H9 (cell line): ENCODE measurements at regions not wholly inside any gene's neighbourhood (a gene's known extent, or its start where the extent isn't known, plus 50 kb on each side); places are given as distances from the start of the nearest gene placed in this dataset.

ENCODE experiments used
- DNase-seq: peaks from one replicate; pipeline ENCODE4 v3.0.0-alpha.2; 2017
- H2AFZ ChIP-seq: one replicate; pipeline ENCODE4 v1.6.1; 2013; ENCODE audit warnings: mild to moderate bottlenecking, low read length, control low read depth, moderate library complexity
- H2AK5ac ChIP-seq: 2 replicates; pipeline ENCODE4 v1.6.1; 2013; ENCODE audit warnings: low read length, control low read depth, mixed read lengths; ENCODE audit not compliant: insufficient read length
- H2BK120ac ChIP-seq: one replicate; pipeline ENCODE4 v1.6.1; 2013; ENCODE audit warnings: low read depth, mild to moderate bottlenecking, low read length, control low read depth, inconsistent platforms; ENCODE audit not compliant: poor library complexity, severe bottlenecking
- H2BK12ac ChIP-seq: 2 replicates; pipeline ENCODE4 v1.6.1; 2013; ENCODE audit warnings: low read length, control low read depth, mixed read lengths, low read depth; ENCODE audit not compliant: insufficient read length
- H2BK15ac ChIP-seq: 2 replicates; pipeline ENCODE4 v1.6.1; 2013; ENCODE audit warnings: low read depth, low read length, control low read depth
- H2BK20ac ChIP-seq: one replicate; pipeline ENCODE4 v1.6.1; 2013; ENCODE audit warnings: low read depth, mild to moderate bottlenecking, low read length, control low read depth, inconsistent platforms; ENCODE audit not compliant: poor library complexity, severe bottlenecking
- H2BK5ac ChIP-seq: 2 replicates; pipeline ENCODE4 v1.6.1; 2013; ENCODE audit warnings: low read length, control low read depth, mixed read lengths; ENCODE audit not compliant: insufficient read length
- H3K14ac ChIP-seq: 2 replicates; pipeline ENCODE4 v1.6.1; 2013; ENCODE audit warnings: low read length, control low read depth; ENCODE audit not compliant: insufficient read depth
- H3K18ac ChIP-seq: 2 replicates; pipeline ENCODE4 v1.6.1; 2013; ENCODE audit warnings: low read depth, mild to moderate bottlenecking, mixed read lengths, low read length, control low read depth; ENCODE audit not compliant: insufficient read length
- H3K23ac ChIP-seq: 2 replicates; pipeline ENCODE4 v1.6.1; 2013; ENCODE audit warnings: low read length, control low read depth, mixed read lengths, low read depth; ENCODE audit not compliant: insufficient read length
- H3K23me2 ChIP-seq: 2 replicates; pipeline ENCODE4 v1.6.1; 2013; ENCODE audit warnings: low read depth, mild to moderate bottlenecking, mixed read lengths, low read length, control low read depth; ENCODE audit not compliant: insufficient read length, poor library complexity, severe bottlenecking
- H3K27ac ChIP-seq: 2 replicates; pipeline ENCODE4 v1.5.1; 2013; ENCODE audit warnings: low read length, control low read depth, mixed read lengths, low read depth; ENCODE audit not compliant: insufficient read length
- H3K27me3 ChIP-seq: 2 replicates; pipeline ENCODE4 v1.6.1; 2013; ENCODE audit warnings: low read length, control low read depth, inconsistent platforms; ENCODE audit not compliant: insufficient read depth
- H3K4ac ChIP-seq: 2 replicates; pipeline ENCODE4 v1.6.1; 2013; ENCODE audit warnings: low read depth, mild to moderate bottlenecking, control low read depth, inconsistent platforms, low read length, moderate library complexity
- H3K4me1 ChIP-seq: 2 replicates; pipeline ENCODE4 v1.6.1; 2013; ENCODE audit warnings: low read length, control low read depth, inconsistent platforms; ENCODE audit not compliant: insufficient read depth
- H3K4me2 ChIP-seq: 2 replicates; pipeline ENCODE4 v1.6.1; 2013; ENCODE audit warnings: low read length, control low read depth, mixed read lengths; ENCODE audit not compliant: insufficient read length, insufficient read depth
- H3K56ac ChIP-seq: 2 replicates; pipeline ENCODE4 v1.6.1; 2013; ENCODE audit warnings: low read depth, mild to moderate bottlenecking, mixed read lengths, low read length, control low read depth; ENCODE audit not compliant: insufficient read length
- H3K79me1 ChIP-seq: 2 replicates; pipeline ENCODE4 v1.6.1; 2013; ENCODE audit warnings: low read depth, mild to moderate bottlenecking, moderate library complexity, low read length, control low read depth, inconsistent platforms; ENCODE audit not compliant: insufficient read depth, poor library complexity, severe bottlenecking
- H3K79me2 ChIP-seq: 2 replicates; pipeline ENCODE4 v1.6.1; 2013; ENCODE audit warnings: low read length, control low read depth, inconsistent platforms; ENCODE audit not compliant: insufficient read depth
- H3K9ac ChIP-seq: 2 replicates; pipeline ENCODE4 v1.6.1; 2013; ENCODE audit warnings: low read length, control low read depth, mixed read lengths; ENCODE audit not compliant: insufficient read length; ENCODE audit errors: extremely low read depth
- H3K9me3 ChIP-seq: one replicate; pipeline ENCODE4 v1.6.1; 2013; ENCODE audit warnings: low read depth, low read length, inconsistent platforms; ENCODE audit not compliant: control insufficient read depth
- H3T11ph ChIP-seq: one replicate; pipeline ENCODE4 v1.6.1; 2013; ENCODE audit warnings: mild to moderate bottlenecking, low read length, control low read depth, inconsistent platforms
- H4K20me1 ChIP-seq: one replicate; pipeline ENCODE4 v1.6.1; 2013; ENCODE audit not compliant: control insufficient read depth, insufficient read length, insufficient read depth
- H4K5ac ChIP-seq: 2 replicates; pipeline ENCODE4 v1.6.1; 2013; ENCODE audit warnings: low read depth, mild to moderate bottlenecking, mixed read lengths, low read length, control low read depth; ENCODE audit not compliant: insufficient read length
- H4K8ac ChIP-seq: replicated peaks from 2 replicates; pipeline ENCODE4 v1.6.1; 2013; ENCODE audit warnings: low read length, control low read depth, mixed read lengths, low read depth; ENCODE audit not compliant: insufficient read length
- H4K91ac ChIP-seq: 2 replicates; pipeline ENCODE4 v1.6.1; 2013; ENCODE audit warnings: low read depth, mild to moderate bottlenecking, moderate library complexity, mixed read lengths, low read length, control low read depth; ENCODE audit not compliant: insufficient read length
- H3K27ac Mint-ChIP-seq, 3 experiments: 2 replicates in 2 of 3; 3 replicates in 1 of 3; pipeline ENCODE4 v1.8.0; 2020 to 2021; ENCODE audit warnings: mixed read lengths in 3 of 3, mild to moderate bottlenecking in 1 of 3, moderate library complexity in 1 of 3
- H3K27me3 Mint-ChIP-seq: 2 replicates; pipeline ENCODE4 v1.8.0; 2021; ENCODE audit warnings: low read depth, mild to moderate bottlenecking, moderate library complexity, mixed read lengths
- H3K36me3 Mint-ChIP-seq, 3 experiments: 2 replicates in 2 of 3; 3 replicates in 1 of 3; pipeline ENCODE4 v1.8.0; 2020 to 2021; ENCODE audit warnings: low read depth in 3 of 3, mixed read lengths in 3 of 3; ENCODE audit not compliant: insufficient read depth in 1 of 3
- H3K4me1 Mint-ChIP-seq, 2 experiments: 2 replicates each; pipeline ENCODE4 v1.8.0; 2020; ENCODE audit warnings: mixed read lengths in 2 of 2
- H3K4me3 Mint-ChIP-seq, 2 experiments: 2 replicates in 1 of 2; 3 replicates in 1 of 2; pipeline ENCODE4 v1.8.0; 2020 to 2021; ENCODE audit warnings: mild to moderate bottlenecking in 2 of 2, mixed read lengths in 2 of 2, moderate library complexity in 1 of 2
- H3K9me3 Mint-ChIP-seq, 2 experiments: 2 replicates in 1 of 2; 3 replicates in 1 of 2; pipeline ENCODE4 v1.8.0; 2020; ENCODE audit warnings: mild to moderate bottlenecking in 2 of 2, mixed read lengths in 2 of 2, moderate library complexity in 1 of 2
- CTCF ChIP-seq: fragments of 200-600 bp; sonication (generic); conservative IDR thresholded peaks from 3 replicates; pipeline ENCODE4 v1.8.0; 2021; ENCODE audit warnings: antibody characterized with exemption, mild to moderate bottlenecking
- WGBS: extraction: QIAGEN DNeasy Blood & Tissue Kit; methylation state at CpG from one replicate; pipeline ENCODE4 v1.1.7; 2013; ENCODE audit warnings: missing lambda C conversion rate, low lambda C conversion rate, mixed read lengths; ENCODE audit not compliant: insufficient read length; ENCODE audit errors: extremely low coverage; 5-methylcytosine and 5-hydroxymethylcytosine counted together

- H3K4ac ChIP-seq = no peak overlapping the region
- Mint-ChIP-seq H3K27me3 (peaks cover 1% of the 10 kb centered on the region; the same call in 1 of the 2 replicates), H3K27ac (no peak overlapping the region; a peak in 1 of 7 replicates), H3K4me3 (no peak overlapping the region), H3K4me1 (peaks cover 2 to 6% of the 10 kb centered on the region in 2 experiments; a peak in 3 of 4 replicates), H3K9me3 (peaks cover 2 to 7% of the 10 kb centered on the region in 2 experiments; a peak in 3 of 5 replicates), H3K36me3 (no peaks in the 10 kb centered on the region; a peak in 1 of 7 replicates)
- no peaks in the 10 kb centered on the region for H4K20me1 ChIP-seq
- no peak overlapping the region for H4K5ac ChIP-seq
- H3K27ac ChIP-seq = no peak overlapping the region
- no peak overlapping the region for H3K4me2 ChIP-seq
- no peak overlapping the region for H2BK5ac ChIP-seq
- no peak overlapping the region for H3T11ph ChIP-seq
- H2AK5ac ChIP-seq = no peak overlapping the region
- H3K56ac ChIP-seq = no peak overlapping the region
- H3K79me1 ChIP-seq = no peaks in the 10 kb centered on the region
- no peaks in the 10 kb centered on the region for H3K4me1 ChIP-seq
- H3K27me3 ChIP-seq = no peaks in the 10 kb centered on the region
- no peak overlapping the region for H3K18ac ChIP-seq
- no peak overlapping the region for H3K14ac ChIP-seq
- H3K9ac ChIP-seq = no peak overlapping the region
- DNase-seq = no peak
- no peak overlapping the region for H3K23ac ChIP-seq
- no peak for TF ChIP-seq CTCF
- H3K9me3 ChIP-seq = no peaks in the 10 kb centered on the region
- no peak overlapping the region for H2BK20ac ChIP-seq
- H3K79me2 ChIP-seq = no peaks in the 10 kb centered on the region
- no peak overlapping the region for H2AFZ ChIP-seq
- no peak overlapping the region for H4K91ac ChIP-seq
- H2BK12ac ChIP-seq = no peak overlapping the region
- no CpG with 5 or more reads among the region's 2 CpGs for WGBS
- no peak overlapping the region for H4K8ac ChIP-seq
- no peaks in the 10 kb centered on the region for H3K23me2 ChIP-seq
- H2BK15ac ChIP-seq = no peak overlapping the region
- no peak overlapping the region for H2BK120ac ChIP-seq
Observed at GRCh38 chr10:90028312-90028711, 326.9 kb downstream of the KIF20B start.
